HepG2 (cell line): ENCODE measurements at regions not wholly inside any gene's neighbourhood (a gene's known extent, or its start where the extent isn't known, plus 50 kb on each side); places are given as distances from the start of the nearest gene placed in this dataset.

Experiments
- ASH2L ChIP-seq: fragments of 300-600, 200-600 bp; sonication (generic); IDR thresholded peaks from 2 replicates; pipeline ENCODE4 v1.7.0; 2017; ENCODE audit warnings: low read depth, mild to moderate bottlenecking, moderate library complexity, mixed read lengths, low read length; ENCODE audit not compliant: insufficient read length
- BORCS8-MEF2B ChIP-seq: sonication (generic); formaldehyde crosslinking; IDR thresholded peaks from 2 replicates; pipeline ENCODE4 v1.8.0; 2022; ENCODE audit warnings: mild to moderate bottlenecking, missing genetic modification reagents
- HCFC1 ChIP-seq: fragments of 150-350 bp; IDR thresholded peaks from 2 replicates; pipeline ENCODE4 v1.6.1; 2014; ENCODE audit warnings: low read depth, low read length
- IKZF1 ChIP-seq: fragments of 450-650 bp; IDR thresholded peaks from 2 replicates; pipeline ENCODE4 v1.7.1; 2016
- MED1 ChIP-seq: sonication (generic); formaldehyde crosslinking; IDR thresholded peaks from 2 replicates; pipeline ENCODE4 v1.4.0; 2020; ENCODE audit warnings: missing genetic modification reagents
- MEF2D ChIP-seq: sonication (generic); formaldehyde crosslinking; IDR thresholded peaks from 2 replicates; pipeline ENCODE4 v1.5.1; 2020; ENCODE audit warnings: mild to moderate bottlenecking, missing genetic modification reagents
- NR2F6 ChIP-seq, 2 experiments: IDR thresholded peaks; 2 replicates each; pipeline ENCODE4 v1.6.1; 2016; ENCODE audit warnings: antibody characterized with exemption in 1 of 2, mild to moderate bottlenecking in 1 of 2
- POLR2AphosphoS5 ChIP-seq: IDR thresholded peaks from 2 replicates; pipeline ENCODE4 v1.6.1; 2012; ENCODE audit warnings: low read depth, low read length
- SRY ChIP-seq: sonication (generic); formaldehyde crosslinking; IDR thresholded peaks from 2 replicates; pipeline ENCODE4 v1.8.0; 2022; ENCODE audit warnings: mild to moderate bottlenecking, missing genetic modification reagents
- TAF1 ChIP-seq: sonication (generic); formaldehyde crosslinking; IDR thresholded peaks from 2 replicates; pipeline ENCODE4 v1.4.0; 2020; ENCODE audit warnings: missing genetic modification reagents
- TEAD3 ChIP-seq: optimal IDR thresholded peaks from 2 replicates; pipeline ENCODE3; 2016; ENCODE audit warnings: borderline replicate concordance
- TRIM24 ChIP-seq: sonication (generic); formaldehyde crosslinking; IDR thresholded peaks from 2 replicates; pipeline ENCODE4 v1.8.0; 2022; ENCODE audit warnings: mild to moderate bottlenecking, missing genetic modification reagents
- ZBTB20 ChIP-seq: sonication (generic); formaldehyde crosslinking; IDR thresholded peaks from 2 replicates; pipeline ENCODE4 v1.8.1; 2023; ENCODE audit warnings: missing genetic modification reagents, low read depth, mild to moderate bottlenecking, borderline replicate concordance
- ZNF331 ChIP-seq: sonication (generic); formaldehyde crosslinking; IDR thresholded peaks from 2 replicates; pipeline ENCODE4 v1.4.0; 2020; ENCODE audit warnings: missing genetic modification reagents
- ZNF564 ChIP-seq: sonication (generic); formaldehyde crosslinking; IDR thresholded peaks from 2 replicates; pipeline ENCODE4 v1.8.1; 2023; ENCODE audit warnings: mild to moderate bottlenecking, missing genetic modification reagents
- TF ChIP-seq, protein P1 (sequence below): sonication (generic); formaldehyde crosslinking; IDR thresholded peaks from 2 replicates; pipeline ENCODE4 v1.4.0; 2020; ENCODE audit warnings: mild to moderate bottlenecking, missing genetic modification reagents
- TF ChIP-seq, protein P2 (sequence below): sonication (generic); formaldehyde crosslinking; IDR thresholded peaks from 2 replicates; pipeline ENCODE4 v1.4.0; 2020; ENCODE audit warnings: missing genetic modification reagents, borderline replicate concordance
- TF ChIP-seq, protein P3 (sequence below), 2 experiments: sonication (generic) in 1 of 2; formaldehyde crosslinking in 1 of 2; IDR thresholded peaks; 2 replicates each; pipeline versions ENCODE4 v1.4.0 to v1.6.1; 2016 to 2020; ENCODE audit warnings: borderline replicate concordance in 1 of 2, low read depth in 1 of 2, mild to moderate bottlenecking in 1 of 2, missing genetic modification reagents in 1 of 2

DNA sequence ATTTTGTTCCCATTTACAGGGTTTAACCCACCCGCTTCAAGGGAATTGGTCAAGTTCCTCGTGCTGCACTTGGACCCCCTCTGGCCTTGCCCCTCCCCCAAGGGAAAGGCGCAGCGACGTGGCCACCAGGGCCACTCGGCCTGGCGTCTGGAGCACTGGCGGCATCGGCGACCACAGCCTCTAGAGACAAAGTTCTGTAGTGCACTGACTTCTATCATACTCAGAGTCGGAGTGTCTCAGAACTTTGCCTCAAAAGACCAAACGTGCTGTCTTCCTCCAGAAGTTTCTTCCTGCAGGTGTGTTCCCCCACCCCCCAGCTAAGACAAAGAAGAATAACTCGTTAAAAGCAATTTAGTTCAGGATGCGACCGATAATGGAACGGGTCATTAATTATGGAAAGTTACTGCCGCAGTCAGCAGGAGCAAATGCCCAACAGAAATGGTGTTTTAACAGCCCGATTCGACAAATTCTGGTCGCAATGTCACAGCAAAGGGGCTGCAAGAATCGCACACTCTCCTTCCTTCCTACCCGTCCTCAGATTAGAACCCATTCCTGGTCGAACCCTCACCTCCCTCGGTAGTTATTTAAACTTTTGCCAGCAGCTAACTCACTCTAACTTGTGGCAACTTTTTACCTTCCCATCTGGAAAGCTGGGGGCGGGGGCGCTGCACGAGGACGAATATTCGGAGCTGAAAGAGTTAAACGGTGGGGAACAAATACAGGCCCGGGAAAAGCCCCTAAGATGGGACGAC, 202.1 kb upstream of the NFE2L3 start (continued):
- TF ChIP-seq, protein P1, sequence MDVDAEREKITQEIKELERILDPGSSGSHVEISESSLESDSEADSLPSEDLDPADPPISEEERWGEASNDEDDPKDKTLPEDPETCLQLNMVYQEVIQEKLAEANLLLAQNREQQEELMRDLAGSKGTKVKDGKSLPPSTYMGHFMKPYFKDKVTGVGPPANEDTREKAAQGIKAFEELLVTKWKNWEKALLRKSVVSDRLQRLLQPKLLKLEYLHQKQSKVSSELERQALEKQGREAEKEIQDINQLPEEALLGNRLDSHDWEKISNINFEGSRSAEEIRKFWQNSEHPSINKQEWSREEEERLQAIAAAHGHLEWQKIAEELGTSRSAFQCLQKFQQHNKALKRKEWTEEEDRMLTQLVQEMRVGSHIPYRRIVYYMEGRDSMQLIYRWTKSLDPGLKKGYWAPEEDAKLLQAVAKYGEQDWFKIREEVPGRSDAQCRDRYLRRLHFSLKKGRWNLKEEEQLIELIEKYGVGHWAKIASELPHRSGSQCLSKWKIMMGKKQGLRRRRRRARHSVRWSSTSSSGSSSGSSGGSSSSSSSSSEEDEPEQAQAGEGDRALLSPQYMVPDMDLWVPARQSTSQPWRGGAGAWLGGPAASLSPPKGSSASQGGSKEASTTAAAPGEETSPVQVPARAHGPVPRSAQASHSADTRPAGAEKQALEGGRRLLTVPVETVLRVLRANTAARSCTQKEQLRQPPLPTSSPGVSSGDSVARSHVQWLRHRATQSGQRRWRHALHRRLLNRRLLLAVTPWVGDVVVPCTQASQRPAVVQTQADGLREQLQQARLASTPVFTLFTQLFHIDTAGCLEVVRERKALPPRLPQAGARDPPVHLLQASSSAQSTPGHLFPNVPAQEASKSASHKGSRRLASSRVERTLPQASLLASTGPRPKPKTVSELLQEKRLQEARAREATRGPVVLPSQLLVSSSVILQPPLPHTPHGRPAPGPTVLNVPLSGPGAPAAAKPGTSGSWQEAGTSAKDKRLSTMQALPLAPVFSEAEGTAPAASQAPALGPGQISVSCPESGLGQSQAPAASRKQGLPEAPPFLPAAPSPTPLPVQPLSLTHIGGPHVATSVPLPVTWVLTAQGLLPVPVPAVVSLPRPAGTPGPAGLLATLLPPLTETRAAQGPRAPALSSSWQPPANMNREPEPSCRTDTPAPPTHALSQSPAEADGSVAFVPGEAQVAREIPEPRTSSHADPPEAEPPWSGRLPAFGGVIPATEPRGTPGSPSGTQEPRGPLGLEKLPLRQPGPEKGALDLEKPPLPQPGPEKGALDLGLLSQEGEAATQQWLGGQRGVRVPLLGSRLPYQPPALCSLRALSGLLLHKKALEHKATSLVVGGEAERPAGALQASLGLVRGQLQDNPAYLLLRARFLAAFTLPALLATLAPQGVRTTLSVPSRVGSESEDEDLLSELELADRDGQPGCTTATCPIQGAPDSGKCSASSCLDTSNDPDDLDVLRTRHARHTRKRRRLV (CRISPR knock-in tag), result 0 out of 2 replicates have a peak, but pooled peaks have one; percentile 45
- TF ChIP-seq NR2F6 (IDR thresholded peaks at IDR 0.05) (no peak), NR2F6 (CRISPR knock-in tag; IDR thresholded peaks at IDR 0.05) (peak; percentile 20; the same call in 1 of the 2 replicates), ZNF564 (no peak), POLR2AphosphoS5 (peak; percentile 52; the same call in 1 of the 2 replicates), MED1 (CRISPR knock-in tag) (peak; percentile 56; the same call in 1 of the 2 replicates), TEAD3 (CRISPR knock-in tag) (no peak), ZNF331 (CRISPR knock-in tag) (peak; percentile 40; the same call in 1 of the 2 replicates), ASH2L (peak; percentile 61), HCFC1 (no peak), ZBTB20 (CRISPR knock-in tag) (peak; percentile 23; the same call in 1 of the 2 replicates), SRY (CRISPR knock-in tag) (0 out of 2 replicates have a peak, but pooled peaks have one; percentile 40), BORCS8-MEF2B (CRISPR knock-in tag) (0 out of 2 replicates have a peak, but pooled peaks have one; percentile 16), TAF1 (peak; percentile 82), IKZF1 (no peak), MEF2D (no peak), TRIM24 (CRISPR knock-in tag) (no peak)
- TF ChIP-seq, protein P2, sequence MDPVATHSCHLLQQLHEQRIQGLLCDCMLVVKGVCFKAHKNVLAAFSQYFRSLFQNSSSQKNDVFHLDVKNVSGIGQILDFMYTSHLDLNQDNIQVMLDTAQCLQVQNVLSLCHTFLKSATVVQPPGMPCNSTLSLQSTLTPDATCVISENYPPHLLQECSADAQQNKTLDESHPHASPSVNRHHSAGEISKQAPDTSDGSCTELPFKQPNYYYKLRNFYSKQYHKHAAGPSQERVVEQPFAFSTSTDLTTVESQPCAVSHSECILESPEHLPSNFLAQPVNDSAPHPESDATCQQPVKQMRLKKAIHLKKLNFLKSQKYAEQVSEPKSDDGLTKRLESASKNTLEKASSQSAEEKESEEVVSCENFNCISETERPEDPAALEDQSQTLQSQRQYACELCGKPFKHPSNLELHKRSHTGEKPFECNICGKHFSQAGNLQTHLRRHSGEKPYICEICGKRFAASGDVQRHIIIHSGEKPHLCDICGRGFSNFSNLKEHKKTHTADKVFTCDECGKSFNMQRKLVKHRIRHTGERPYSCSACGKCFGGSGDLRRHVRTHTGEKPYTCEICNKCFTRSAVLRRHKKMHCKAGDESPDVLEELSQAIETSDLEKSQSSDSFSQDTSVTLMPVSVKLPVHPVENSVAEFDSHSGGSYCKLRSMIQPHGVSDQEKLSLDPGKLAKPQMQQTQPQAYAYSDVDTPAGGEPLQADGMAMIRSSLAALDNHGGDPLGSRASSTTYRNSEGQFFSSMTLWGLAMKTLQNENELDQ (CRISPR knock-in tag), result 0 out of 2 replicates have a peak, but pooled peaks have one; percentile 47
- TF ChIP-seq, protein P3, sequence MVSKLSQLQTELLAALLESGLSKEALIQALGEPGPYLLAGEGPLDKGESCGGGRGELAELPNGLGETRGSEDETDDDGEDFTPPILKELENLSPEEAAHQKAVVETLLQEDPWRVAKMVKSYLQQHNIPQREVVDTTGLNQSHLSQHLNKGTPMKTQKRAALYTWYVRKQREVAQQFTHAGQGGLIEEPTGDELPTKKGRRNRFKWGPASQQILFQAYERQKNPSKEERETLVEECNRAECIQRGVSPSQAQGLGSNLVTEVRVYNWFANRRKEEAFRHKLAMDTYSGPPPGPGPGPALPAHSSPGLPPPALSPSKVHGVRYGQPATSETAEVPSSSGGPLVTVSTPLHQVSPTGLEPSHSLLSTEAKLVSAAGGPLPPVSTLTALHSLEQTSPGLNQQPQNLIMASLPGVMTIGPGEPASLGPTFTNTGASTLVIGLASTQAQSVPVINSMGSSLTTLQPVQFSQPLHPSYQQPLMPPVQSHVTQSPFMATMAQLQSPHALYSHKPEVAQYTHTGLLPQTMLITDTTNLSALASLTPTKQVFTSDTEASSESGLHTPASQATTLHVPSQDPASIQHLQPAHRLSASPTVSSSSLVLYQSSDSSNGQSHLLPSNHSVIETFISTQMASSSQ (IDR thresholded peaks at IDR 0.05; ENCODE audit: low read depth), result no peak
- TF ChIP-seq, protein P3 (CRISPR knock-in tag; IDR thresholded peaks at IDR 0.05; ENCODE audit: borderline replicate concordance), result no peak
